ENCODE measurements at regions not wholly inside any gene's neighbourhood (a gene's known extent, or its start where the extent isn't known, plus 50 kb on each side); places are given as distances from the start of the nearest gene placed in this dataset.

DNA sequence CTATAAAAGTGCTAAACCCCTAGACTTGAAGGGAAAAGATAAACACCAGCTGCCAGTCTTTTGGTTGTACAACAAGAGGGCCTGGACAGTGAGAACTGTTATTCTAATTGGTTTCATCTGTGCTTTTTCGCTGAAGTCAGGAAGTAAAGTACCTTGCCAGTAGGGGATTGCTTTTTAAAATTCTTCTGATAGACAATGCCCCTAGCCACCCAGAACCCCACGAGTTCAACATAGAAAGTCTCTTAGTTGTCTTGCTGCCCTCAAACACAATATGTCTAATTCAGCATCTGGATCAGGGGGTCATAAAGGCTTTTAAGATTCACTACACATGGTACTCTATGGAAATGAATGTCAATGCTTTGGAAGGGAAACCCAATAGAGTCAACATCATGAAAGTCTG lies 289.2 kb downstream of the TBX15 start:
- CTCF ChIA-PET: no interaction called here
- TF ChIP-seq, protein P1, sequence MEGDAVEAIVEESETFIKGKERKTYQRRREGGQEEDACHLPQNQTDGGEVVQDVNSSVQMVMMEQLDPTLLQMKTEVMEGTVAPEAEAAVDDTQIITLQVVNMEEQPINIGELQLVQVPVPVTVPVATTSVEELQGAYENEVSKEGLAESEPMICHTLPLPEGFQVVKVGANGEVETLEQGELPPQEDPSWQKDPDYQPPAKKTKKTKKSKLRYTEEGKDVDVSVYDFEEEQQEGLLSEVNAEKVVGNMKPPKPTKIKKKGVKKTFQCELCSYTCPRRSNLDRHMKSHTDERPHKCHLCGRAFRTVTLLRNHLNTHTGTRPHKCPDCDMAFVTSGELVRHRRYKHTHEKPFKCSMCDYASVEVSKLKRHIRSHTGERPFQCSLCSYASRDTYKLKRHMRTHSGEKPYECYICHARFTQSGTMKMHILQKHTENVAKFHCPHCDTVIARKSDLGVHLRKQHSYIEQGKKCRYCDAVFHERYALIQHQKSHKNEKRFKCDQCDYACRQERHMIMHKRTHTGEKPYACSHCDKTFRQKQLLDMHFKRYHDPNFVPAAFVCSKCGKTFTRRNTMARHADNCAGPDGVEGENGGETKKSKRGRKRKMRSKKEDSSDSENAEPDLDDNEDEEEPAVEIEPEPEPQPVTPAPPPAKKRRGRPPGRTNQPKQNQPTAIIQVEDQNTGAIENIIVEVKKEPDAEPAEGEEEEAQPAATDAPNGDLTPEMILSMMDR (IDR thresholded peaks at IDR 0.05; ENCODE audit: control extremely low read depth, extremely low read depth, low read depth, missing control alignments): no peak
- POLR2A ChIA-PET: no interaction called here
- no peak for DNase-seq (ENCODE audit: extremely low spot score)

DNA sequence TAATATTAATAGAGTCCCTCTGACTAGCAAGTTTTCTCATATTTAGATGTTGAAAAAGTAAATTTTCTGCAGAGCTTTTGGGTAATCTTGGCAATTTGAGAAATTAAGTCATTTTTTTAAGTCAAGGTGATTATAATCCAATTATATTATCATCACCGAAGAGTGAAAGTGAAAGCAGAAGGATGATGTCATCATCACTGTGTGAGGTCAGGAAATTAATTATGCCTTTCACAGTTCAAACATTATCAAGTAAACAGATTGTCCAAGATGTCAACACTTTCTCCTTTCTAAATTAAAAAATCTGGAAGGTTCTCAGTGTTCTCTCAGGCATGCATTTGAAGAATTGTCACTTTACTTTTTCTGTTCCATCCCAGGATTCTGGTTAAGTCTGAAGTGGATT lies 296.0 kb downstream of the TBX15 start:
- DNase-seq (ENCODE audit: extremely low spot score): no peak
- POLR2A ChIA-PET: no interaction called here
- CTCF ChIA-PET: no interaction called here
- TF ChIP-seq, protein P1 (IDR thresholded peaks at IDR 0.05; ENCODE audit: control extremely low read depth, extremely low read depth, low read depth, missing control alignments): no peak

DNA sequence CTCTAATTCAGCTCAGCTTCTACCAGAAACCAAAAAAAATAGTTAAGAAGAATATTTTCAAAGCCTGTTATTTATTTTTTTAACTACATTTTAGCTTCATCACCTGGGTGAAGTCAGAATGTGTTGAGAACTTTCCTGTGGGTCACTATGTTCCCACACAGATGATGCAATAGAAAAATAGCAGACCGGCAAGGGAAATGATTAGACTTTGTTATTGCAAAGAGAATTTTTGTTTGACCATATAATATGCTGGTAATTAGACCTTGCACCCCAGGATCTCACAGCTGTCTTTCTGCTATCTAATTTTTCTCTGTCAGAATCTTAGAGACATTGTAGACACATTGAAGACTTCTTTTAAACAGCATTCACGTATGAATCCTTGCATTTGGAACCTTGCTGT lies 299.3 kb downstream of the TBX15 start:
- no peak for DNase-seq (ENCODE audit: extremely low spot score)
- POLR2A ChIA-PET: no interaction called here
- CTCF ChIA-PET: interaction anchor here (1.0 kb wide), 1 partner anchor 28 kb away, joined by 3 read pairs; no protein-coding TSS in a partner anchor
- TF ChIP-seq, protein P1 (IDR thresholded peaks at IDR 0.05; ENCODE audit: control extremely low read depth, extremely low read depth, low read depth, missing control alignments): no peak

DNA sequence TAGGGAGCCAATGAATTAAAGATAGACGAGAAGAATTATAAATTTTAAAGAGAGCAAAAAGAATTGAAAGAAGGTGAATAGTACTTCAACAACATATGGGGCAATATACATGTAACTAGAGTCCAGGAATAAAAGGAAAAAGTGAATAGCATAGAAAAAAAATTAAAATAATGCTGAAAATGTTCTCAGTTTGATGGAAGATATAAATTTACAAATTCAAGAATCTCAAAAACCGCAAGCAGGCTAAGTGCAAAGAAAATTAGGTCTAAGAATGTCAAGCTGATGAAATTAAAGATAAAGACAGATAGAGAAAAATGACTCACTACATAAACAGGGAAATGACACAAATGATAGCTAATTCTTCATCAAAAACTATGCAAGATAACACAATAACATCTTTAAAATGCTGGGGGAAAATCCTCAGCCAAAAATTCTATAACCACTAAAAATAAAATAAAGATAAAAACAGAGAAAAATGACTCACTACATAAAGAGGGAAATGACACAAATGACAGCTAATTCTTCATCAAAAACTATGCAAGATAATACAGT lies 326.3 kb downstream of the TBX15 start:
- TF ChIP-seq, protein P1 (IDR thresholded peaks at IDR 0.05; ENCODE audit: control extremely low read depth, extremely low read depth, low read depth, missing control alignments): no peak
- ChIA-PET POLR2A (no interaction called here), CTCF (no interaction called here)
- DNase-seq (ENCODE audit: extremely low spot score): no peak

DNA sequence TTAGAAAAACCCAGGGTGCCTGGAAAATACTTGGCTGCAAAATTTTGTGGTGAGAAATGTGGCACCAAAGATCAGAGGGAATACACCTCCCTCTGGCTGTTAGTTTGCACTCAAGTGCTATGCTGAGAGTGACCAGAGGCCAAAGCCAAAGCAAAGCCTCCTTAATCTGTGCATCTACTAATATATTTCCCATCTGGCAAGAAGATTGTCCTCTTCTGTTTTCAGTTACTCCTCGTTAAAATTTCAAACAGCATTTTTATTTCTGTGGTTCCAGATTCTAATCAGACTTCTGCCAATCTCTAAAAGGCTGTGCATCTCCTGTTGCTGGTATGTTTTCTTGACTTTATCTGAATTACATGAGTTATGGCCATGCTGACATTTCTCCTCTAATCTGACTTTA lies 327.4 kb downstream of the TBX15 start:
- ChIA-PET POLR2A (no interaction called here), CTCF (interaction anchor here (1.5 kb wide), 1 partner anchor 219 kb away, joined by 3 read pairs; no protein-coding TSS in a partner anchor)
- no peak for DNase-seq (ENCODE audit: extremely low spot score)
- TF ChIP-seq, protein P1 (IDR thresholded peaks at IDR 0.05; ENCODE audit: control extremely low read depth, extremely low read depth, low read depth, missing control alignments): no peak

DNA sequence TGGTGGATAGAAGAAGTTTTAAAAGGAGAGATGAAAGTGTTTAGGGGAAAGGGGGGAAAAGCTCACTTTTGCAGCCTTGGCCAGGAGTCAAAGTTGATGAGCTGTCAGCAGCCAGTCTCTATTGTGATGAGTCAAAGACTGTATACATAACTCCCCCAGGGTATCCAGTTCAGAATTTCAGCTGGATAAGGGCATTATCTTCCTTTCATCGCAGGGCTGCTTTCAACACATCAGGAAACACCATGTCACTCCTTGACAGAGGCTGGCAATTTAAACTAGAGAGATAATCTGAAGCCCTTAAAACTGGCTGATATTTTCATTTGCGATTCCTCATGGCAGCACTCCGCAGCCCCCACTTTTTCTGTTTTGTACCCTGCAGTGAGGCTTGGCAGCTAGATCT lies 328.5 kb downstream of the TBX15 start:
- POLR2A ChIA-PET: no interaction called here

More for the DNA sequence above, 328.5 kb downstream of the TBX15 start:
- TF ChIP-seq, protein P1 (IDR thresholded peaks at IDR 0.05; ENCODE audit: control extremely low read depth, extremely low read depth, low read depth, missing control alignments): no peak
- DNase-seq (ENCODE audit: extremely low spot score): no peak
- CTCF ChIA-PET: interaction anchor here (1.0 to 1.1 kb wide), 2 partner anchors 13 to 26 kb away, joined by 3 to 4 read pairs; no protein-coding TSS in a partner anchor

Measured in GM10248 (cell line).